ENCODE measurements at regions not wholly inside any gene's neighbourhood (a gene's known extent, or its start where the extent isn't known, plus 50 kb on each side); places are given as distances from the start of the nearest gene placed in this dataset.
A peak's percentile ranks its signal among the peaks of the same experiment; 100 is the strongest.

DNA sequence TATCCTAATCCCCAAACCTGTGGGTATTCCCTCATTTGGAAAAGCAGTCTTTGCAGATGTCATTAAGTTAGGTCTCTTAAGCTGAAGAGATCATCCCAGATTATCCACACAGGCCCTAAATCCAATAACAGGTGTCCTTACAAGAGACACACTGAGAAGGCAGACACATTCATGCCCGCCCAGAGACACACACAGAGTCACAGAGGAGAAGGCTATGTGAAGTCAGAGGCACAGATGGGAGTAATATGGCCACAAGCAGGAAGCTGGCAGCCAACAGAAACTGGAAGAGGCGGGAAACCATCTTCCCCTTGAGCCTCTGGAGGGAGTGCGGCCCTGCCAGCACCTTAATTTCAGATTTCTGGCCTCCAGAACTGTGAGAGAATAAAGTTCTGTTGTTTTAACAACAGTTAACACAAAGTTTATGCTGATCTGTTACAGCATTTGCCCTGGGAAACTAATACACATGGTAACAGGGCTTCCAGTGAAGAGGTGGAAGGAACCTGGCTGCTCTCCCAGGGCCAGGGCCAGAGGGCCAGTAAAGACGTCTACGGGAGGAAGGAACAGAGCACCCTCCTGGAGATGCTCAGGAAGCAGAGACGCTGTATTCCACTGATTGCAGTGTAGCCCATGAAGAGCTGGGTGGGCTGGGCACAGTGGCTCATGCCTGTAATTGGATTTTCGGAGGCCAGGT is 217.5 kb downstream of the GLI2 start:
- DNase-seq (ENCODE audit: low read depth, low spot score): no peak

DNA sequence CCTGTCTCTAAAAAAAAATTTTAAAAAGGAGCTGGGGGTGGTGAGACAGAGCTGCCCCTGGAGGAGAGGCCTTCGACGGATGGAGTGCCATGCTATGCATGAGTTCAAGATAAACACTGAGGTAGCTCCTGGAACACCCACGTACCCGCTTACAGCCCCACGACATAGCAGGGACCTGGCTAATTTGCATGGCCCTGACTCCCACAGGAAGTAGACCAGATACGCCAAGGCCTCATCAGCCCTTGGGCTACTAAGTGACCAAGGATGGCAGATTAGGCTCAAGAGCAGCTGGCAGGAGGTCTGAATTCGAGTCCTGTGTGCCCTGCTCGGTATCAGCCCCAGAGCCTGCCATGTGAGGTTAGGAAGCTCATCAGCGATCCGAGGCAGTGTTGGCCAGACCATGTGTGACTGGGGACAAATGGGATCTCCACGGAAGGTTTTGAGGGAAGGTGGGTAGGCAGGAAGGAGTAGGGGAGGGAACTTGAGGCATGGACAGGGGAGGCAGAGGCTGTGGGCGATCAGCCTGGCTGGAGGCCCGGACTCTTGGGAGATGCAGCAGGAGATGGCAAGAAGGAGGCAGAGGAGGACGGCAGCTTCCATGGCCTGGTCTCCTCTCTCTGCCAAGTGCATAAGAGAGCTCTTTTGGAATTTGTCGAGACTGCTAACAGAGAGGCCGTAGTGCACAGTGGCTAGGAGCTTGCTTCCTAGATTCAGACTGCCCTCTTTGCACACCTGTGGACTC is 218.3 kb downstream of the GLI2 start:
- no peak for DNase-seq (ENCODE audit: low read depth, low spot score)

DNA sequence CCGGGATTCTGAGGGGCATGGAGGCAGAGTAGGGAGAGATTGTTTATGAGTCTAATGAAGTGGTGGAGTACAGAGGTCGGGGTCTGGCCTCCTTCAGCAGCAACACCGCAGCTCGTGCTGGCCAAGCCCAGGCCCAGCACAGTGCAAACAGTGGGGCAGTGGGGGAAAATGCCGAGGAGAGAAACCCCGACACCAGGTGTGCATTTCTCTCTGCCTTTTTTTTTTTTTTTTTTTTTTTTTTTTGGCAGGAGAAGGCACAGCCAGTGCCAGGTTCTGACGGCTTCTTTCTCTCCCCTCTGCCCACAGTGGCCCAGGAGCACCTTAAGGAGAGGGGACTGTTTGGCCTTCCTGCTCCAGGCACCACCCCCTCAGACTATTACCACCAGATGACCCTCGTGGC is 219.3 kb downstream of the GLI2 start:
- no peak for DNase-seq (ENCODE audit: low read depth, low spot score)

DNA sequence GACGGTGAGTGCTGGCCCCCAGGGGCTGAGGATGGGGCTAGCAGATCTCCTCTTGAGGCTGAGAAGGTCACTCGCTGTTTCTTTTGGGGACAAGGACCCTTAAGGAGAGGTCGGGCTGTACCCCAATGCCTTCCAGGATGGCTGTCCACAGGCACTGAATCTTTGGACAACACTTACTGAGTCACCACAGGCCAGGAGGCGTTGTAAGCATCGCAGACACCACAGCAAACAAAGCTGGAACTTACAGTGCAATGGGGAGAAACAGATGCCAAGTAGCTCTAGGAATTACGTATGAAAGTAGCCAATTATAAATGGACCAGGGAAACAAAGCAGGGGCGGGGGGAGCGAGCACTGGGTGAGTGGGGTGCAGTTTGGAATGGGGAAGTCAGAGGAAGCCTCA is 219.8 kb downstream of the GLI2 start:
- no peak for DNase-seq (ENCODE audit: low read depth, low spot score)

DNA sequence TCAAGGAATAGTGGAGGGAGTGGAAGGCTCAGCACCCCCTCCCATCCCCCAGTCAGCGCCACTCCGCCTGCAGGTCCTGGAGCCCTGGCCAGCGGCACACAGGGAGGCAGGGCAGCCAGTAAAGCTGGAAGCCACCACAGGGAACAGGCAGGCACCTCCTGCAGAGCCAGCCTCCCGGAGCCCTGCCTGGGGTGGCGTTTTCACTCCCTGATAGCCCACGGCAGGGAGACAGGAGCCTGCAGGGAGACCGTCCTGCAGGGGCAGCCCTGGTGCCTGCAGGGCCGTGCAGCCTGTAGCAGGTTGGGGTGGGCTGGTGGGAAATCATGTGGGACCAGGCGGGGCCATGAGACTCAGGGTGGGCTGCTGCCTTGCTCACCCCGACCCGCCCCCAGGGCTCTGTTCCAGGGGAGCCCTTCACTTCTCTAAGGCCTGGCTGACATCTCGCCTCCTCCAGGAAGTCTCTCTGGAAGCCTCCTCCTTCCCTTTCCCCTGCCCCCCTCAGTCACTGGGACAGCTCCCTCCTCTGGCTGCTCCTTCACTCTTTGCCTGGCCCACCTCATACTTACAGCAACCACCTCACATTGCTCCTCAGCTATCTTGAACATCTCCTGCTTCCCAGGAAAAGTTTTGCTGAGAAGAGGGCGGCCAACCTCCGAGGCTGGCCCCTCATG is 221.0 kb downstream of the GLI2 start:
- DNase-seq (ENCODE audit: low read depth, low spot score): no peak

- DNase-seq (ENCODE audit: low read depth, low spot score): no peak
Measured at GRCh38 chr2:120957905-120958304, 222.2 kb downstream of the GLI2 start.

DNA sequence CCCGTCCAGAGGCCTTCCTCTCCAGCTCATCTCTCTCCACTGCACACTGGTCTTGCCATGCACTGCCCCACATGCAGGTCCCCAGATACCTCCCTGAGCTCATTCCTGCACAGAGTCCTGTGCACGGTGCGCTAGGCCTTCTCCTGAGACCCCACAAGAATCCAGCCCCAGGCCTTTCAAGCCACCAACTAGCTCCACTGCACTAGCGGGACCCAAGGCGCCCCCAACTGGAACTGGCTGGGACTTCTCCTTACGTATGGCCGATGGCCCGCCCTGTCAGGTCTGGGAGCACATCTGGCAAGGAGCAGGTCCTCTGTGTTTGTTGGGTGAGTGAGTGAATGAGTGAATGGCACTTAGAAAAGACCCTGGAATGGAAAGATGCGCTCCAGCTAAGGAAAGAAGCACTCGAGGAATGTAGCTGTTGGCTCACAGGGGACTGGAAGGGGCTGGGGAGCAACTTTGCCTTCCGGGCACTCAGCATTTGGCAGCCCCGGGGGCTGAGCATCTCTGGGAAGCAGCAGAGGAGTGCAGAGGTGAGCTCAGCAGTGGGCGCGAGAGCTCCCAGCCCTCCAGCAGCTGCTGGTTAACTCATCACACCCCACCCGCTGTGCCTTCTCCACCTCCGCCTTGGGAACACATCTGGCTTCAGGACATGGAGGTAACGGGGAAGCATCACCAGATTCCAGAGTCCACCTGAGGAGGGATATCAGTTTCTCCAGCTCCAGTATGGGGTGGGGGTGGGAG is 223.1 kb downstream of the GLI2 start:
- DNase-seq (ENCODE audit: low read depth, low spot score): peak; percentile 74

GRCh38 chr2:120959426-120959825 is 223.8 kb downstream of the GLI2 start:
- no peak for DNase-seq (ENCODE audit: low read depth, low spot score)

GRCh38 chr2:120960770-120961366 is 225.2 kb downstream of the GLI2 start:
- no peak for DNase-seq (ENCODE audit: low read depth, low spot score)

- DNase-seq (ENCODE audit: low read depth, low spot score): no peak
Measured at GRCh38 chr2:120961396-120961795, 225.7 kb downstream of the GLI2 start.

- no peak for DNase-seq (ENCODE audit: low read depth, low spot score)
Measured at GRCh38 chr2:120963997-120964705, 228.5 kb downstream of the GLI2 start.

- DNase-seq (ENCODE audit: low read depth, low spot score): no peak
Measured at GRCh38 chr2:120964819-120965218, 229.2 kb downstream of the GLI2 start.

- DNase-seq (ENCODE audit: low read depth, low spot score): no peak
Measured at GRCh38 chr2:120966510-120967254, 231.0 kb downstream of the GLI2 start.

DNA sequence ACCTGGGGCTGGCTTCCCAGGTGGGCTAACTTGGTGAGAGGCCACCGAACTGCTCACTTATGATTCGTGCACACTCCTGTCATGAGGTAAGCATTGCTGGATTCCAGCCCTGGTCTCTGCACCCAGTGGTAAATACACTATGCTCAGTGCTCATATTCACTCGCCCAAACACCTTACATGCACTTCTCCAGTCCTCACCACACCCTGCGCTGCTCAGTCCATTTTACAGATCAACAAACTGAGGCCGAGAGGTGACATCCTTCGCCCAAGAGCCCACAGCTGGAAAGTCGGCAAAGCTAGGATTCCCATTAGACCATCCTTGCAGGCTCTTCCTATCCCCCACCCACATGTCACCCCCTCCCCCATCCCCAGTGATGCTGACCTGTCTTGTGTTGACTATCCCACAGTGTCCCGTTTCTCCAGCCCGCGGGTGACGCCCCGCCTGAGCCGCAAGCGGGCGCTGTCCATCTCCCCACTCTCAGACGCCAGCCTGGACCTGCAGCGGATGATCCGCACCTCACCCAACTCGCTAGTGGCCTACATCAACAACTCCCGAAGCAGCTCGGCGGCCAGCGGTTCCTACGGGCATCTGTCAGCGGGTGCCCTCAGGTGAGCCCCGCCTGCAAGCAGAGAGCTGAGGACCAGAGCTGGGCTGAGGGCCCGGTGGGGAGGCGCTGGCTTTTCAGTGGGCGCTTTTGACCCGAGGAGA is 232.8 kb downstream of the GLI2 start:
- no peak for DNase-seq (ENCODE audit: low read depth, low spot score)

- DNase-seq (ENCODE audit: low read depth, low spot score): no peak
Measured at GRCh38 chr2:120969613-120970355, 234.1 kb downstream of the GLI2 start.

DNA sequence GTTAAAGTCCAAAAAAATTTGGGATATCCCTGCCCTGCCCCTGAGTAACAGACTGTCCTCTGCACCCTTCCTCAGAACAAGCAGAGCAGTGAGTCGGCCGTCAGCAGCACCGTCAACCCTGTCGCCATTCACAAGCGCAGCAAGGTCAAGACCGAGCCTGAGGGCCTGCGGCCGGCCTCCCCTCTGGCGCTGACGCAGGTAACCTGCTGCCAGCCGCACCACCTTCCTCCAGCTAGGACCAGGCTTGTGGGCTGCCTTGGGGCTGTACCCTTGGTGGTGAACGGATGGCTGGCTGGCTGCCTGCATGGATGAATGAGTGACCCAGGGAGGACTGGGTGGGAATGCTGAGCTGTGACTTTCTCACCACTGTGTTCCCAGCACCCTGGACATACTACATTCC is 236.2 kb downstream of the GLI2 start:
- DNase-seq (ENCODE audit: low read depth, low spot score): no peak

- no peak for DNase-seq (ENCODE audit: low read depth, low spot score)
Measured at GRCh38 chr2:120972286-120972685, 236.6 kb downstream of the GLI2 start.

GRCh38 chr2:120973196-120973595 is 237.5 kb downstream of the GLI2 start:
- no peak for DNase-seq (ENCODE audit: low read depth, low spot score)

GRCh38 chr2:120974950-120975349 is 239.3 kb downstream of the GLI2 start:
- DNase-seq (ENCODE audit: low read depth, low spot score): no peak
